ENCODE measurements at regions not wholly inside any gene's neighbourhood (a gene's known extent, or its start where the extent isn't known, plus 50 kb on each side); places are given as distances from the start of the nearest gene placed in this dataset.

DNA sequence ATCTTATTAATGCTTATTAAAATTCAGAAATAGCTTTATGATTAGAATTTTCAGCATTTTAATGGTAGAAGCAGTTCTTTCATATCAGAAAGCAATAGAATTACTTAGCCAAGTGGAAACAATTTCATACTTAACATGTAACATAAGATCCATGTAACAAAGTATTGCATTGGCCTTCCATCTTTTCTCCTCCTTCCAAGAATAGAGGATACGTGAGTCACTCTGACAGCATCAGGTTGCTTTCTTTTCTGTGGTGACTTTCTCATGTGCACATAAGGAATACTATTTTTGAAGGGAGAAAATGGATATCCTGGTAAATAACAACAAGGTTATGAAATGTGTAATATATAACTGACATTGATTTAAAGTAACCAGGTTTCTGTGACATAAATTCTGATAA lies 272.2 kb downstream of the ANXA1 start:
- no peak for DNase-seq
- H4K20me1 ChIP-seq (ENCODE audit: insufficient read depth, low read length), result no peaks in the 10 kb centered on the region
- H3K9me3 ChIP-seq (replicated peaks in 1 of 2; ENCODE audit: control insufficient read depth in 1 of 2, insufficient read depth in 1 of 2, low read length in 2 of 2), result no peaks in the 10 kb centered on the region
- H3K9me3 Mint-ChIP-seq, result peaks cover 0 to 3% (median 0%) of the 10 kb centered on the region in 7 donors
- no peaks in the 10 kb centered on the region for H3K79me2 ChIP-seq (ENCODE audit: insufficient read depth, low read length)
- H3K9ac ChIP-seq (ENCODE audit: insufficient read depth, low read length, poor library complexity, severe bottlenecking), result no peak overlapping the region
- no peak overlapping the region for H3K27ac Mint-ChIP-seq
- H3K4me1 ChIP-seq (ENCODE audit: control insufficient read depth in 1 of 2, insufficient read depth in 2 of 2, low read length in 2 of 2), result no peaks in the 10 kb centered on the region
- no peak overlapping the region for H3K4me3 ChIP-seq (replicated peaks in 1 of 3; ENCODE audit: low read depth in 2 of 3, low read length in 3 of 3)
- no peaks in the 10 kb centered on the region for H3K36me3 ChIP-seq (replicated peaks in 1 of 2; ENCODE audit: control insufficient read depth in 1 of 2, insufficient read depth in 2 of 2, low read length in 2 of 2)
- no peak overlapping the region for H3K4me2 ChIP-seq (replicated peaks; ENCODE audit: extremely low read depth, low read length, poor library complexity, severe bottlenecking)
- intact Hi-C loops (cut with micrococcal nuclease), result no loop called here
- H3K36me3 Mint-ChIP-seq, result no peaks in the 10 kb centered on the region
- H3K4me3 Mint-ChIP-seq, result no peak overlapping the region
- peaks cover 0 to 2% (median 2%) of the 10 kb centered on the region in 3 donors for H3K27me3 Mint-ChIP-seq (ENCODE audit: low read depth in 3 of 3)
- TF ChIP-seq, protein P1, sequence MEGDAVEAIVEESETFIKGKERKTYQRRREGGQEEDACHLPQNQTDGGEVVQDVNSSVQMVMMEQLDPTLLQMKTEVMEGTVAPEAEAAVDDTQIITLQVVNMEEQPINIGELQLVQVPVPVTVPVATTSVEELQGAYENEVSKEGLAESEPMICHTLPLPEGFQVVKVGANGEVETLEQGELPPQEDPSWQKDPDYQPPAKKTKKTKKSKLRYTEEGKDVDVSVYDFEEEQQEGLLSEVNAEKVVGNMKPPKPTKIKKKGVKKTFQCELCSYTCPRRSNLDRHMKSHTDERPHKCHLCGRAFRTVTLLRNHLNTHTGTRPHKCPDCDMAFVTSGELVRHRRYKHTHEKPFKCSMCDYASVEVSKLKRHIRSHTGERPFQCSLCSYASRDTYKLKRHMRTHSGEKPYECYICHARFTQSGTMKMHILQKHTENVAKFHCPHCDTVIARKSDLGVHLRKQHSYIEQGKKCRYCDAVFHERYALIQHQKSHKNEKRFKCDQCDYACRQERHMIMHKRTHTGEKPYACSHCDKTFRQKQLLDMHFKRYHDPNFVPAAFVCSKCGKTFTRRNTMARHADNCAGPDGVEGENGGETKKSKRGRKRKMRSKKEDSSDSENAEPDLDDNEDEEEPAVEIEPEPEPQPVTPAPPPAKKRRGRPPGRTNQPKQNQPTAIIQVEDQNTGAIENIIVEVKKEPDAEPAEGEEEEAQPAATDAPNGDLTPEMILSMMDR (IDR thresholded peaks at IDR 0.05), result no peak
- H3K4me1 Mint-ChIP-seq, result no peaks in the 10 kb centered on the region
- no peaks in the 10 kb centered on the region for H3K27me3 ChIP-seq (ENCODE audit: control insufficient read depth in 2 of 2, insufficient read depth in 2 of 2, low read length in 2 of 2)
- no CpG with 5 or more reads among the region's 1 CpG for WGBS (ENCODE audit: insufficient coverage)
- no peak overlapping the region for H3K27ac ChIP-seq (ENCODE audit: low read depth in 1 of 2, low read length in 2 of 2)
- H2AFZ ChIP-seq (ENCODE audit: insufficient read depth, low read depth, low read length, poor library complexity, severe bottlenecking), result no peak overlapping the region

DNA sequence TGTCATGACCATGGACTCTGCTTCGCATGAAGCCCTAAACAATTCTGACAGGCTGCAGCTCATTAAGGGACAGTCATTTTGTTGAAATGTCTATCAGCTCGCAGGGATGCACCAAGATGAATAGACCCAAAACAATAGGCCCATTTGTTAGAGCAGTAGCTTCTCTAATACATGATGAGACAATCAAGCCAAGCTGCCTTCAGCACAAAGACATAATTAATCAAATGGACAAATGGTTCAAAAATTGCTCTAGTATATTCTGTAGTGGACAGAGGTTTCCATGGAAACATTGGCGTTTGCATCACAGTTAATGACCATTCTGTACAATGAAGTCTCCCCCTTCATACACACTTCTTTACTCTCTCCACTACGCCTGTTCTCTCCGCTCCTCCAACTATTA lies 274.6 kb downstream of the ANXA1 start:
- H3K36me3 ChIP-seq (replicated peaks in 1 of 2; ENCODE audit: control insufficient read depth in 1 of 2, insufficient read depth in 2 of 2, low read length in 2 of 2), result no peaks in the 10 kb centered on the region
- H4K20me1 ChIP-seq (ENCODE audit: insufficient read depth, low read length), result no peaks in the 10 kb centered on the region
- no peak overlapping the region for H2AFZ ChIP-seq (ENCODE audit: insufficient read depth, low read depth, low read length, poor library complexity, severe bottlenecking)
- Mint-ChIP-seq H3K4me3 (no peak overlapping the region), H3K36me3 (no peaks in the 10 kb centered on the region), H3K9me3 (peaks cover 0 to 3% (median 0%) of the 10 kb centered on the region in 7 donors), H3K4me1 (no peaks in the 10 kb centered on the region), H3K27ac (no peak overlapping the region), H3K27me3 (ENCODE audit: low read depth in 3 of 3) (no peaks in the 10 kb centered on the region)
- H3K4me2 ChIP-seq (replicated peaks; ENCODE audit: extremely low read depth, low read length, poor library complexity, severe bottlenecking), result no peak overlapping the region
- no peak for DNase-seq
- no peaks in the 10 kb centered on the region for H3K27me3 ChIP-seq (ENCODE audit: control insufficient read depth in 2 of 2, insufficient read depth in 2 of 2, low read length in 2 of 2)
- intact Hi-C loops (cut with micrococcal nuclease), result no loop called here
- no peaks in the 10 kb centered on the region for H3K9me3 ChIP-seq (replicated peaks in 1 of 2; ENCODE audit: control insufficient read depth in 1 of 2, insufficient read depth in 1 of 2, low read length in 2 of 2)
- no peak overlapping the region for H3K9ac ChIP-seq (ENCODE audit: insufficient read depth, low read length, poor library complexity, severe bottlenecking)
- H3K27ac ChIP-seq (ENCODE audit: low read depth in 1 of 2, low read length in 2 of 2), result no peak overlapping the region
- no peaks in the 10 kb centered on the region for H3K79me2 ChIP-seq (ENCODE audit: insufficient read depth, low read length)
- no peaks in the 10 kb centered on the region for H3K4me1 ChIP-seq (ENCODE audit: control insufficient read depth in 1 of 2, insufficient read depth in 2 of 2, low read length in 2 of 2)
- TF ChIP-seq, protein P1 (IDR thresholded peaks at IDR 0.05), result no peak
- 87% methylated on average over 2 of the region's 5 CpGs for WGBS (ENCODE audit: insufficient coverage)
- no peak overlapping the region for H3K4me3 ChIP-seq (replicated peaks in 1 of 3; ENCODE audit: low read depth in 2 of 3, low read length in 3 of 3)

Measured in CD14-positive monocyte (primary cell).